ENCODE measurements at regions not wholly inside any gene's neighbourhood (a gene's known extent, or its start where the extent isn't known, plus 50 kb on each side); places are given as distances from the start of the nearest gene placed in this dataset.

GRCh38 chr5:73380710-73381589 is 67.6 kb downstream of the FOXD1 start:
- peaks cover 18% of the 10 kb centered on the region for H3K4me1 ChIP-seq (replicated peaks)
- DNase-seq (ENCODE audit: low read depth in 1 of 2, low spot score in 2 of 2), result no peak
- H3K9me3 ChIP-seq (replicated peaks), result peaks cover 23% of the 10 kb centered on the region
- H3K27me3 ChIP-seq (replicated peaks), result no peaks in the 10 kb centered on the region
- no peaks in the 10 kb centered on the region; the same call in 1 of the 2 replicates for H3K36me3 ChIP-seq
- H3K4me3 ChIP-seq, result no peak overlapping the region
- no peak overlapping the region for H3K27ac ChIP-seq

- Histone ChIP-seq H3K4me1 (replicated peaks) (peaks cover 27% of the 10 kb centered on the region), H3K4me3 (no peak overlapping the region), H3K36me3 (no peaks in the 10 kb centered on the region), H3K27me3 (replicated peaks) (no peaks in the 10 kb centered on the region), H3K9me3 (replicated peaks) (peaks cover 15% of the 10 kb centered on the region), H3K27ac (no peak overlapping the region)
- DNase-seq (ENCODE audit: low read depth in 1 of 2, low spot score in 2 of 2), result no peak
Observed at GRCh38 chr5:73380041-73380440, 68.5 kb downstream of the FOXD1 start.

GRCh38 chr5:73379435-73379834 is 69.1 kb downstream of the FOXD1 start:
- Histone ChIP-seq H3K4me3 (no peak overlapping the region), H3K36me3 (no peaks in the 10 kb centered on the region), H3K9me3 (replicated peaks) (peaks cover 13% of the 10 kb centered on the region), H3K27ac (no peak overlapping the region), H3K4me1 (replicated peaks) (peaks cover 33% of the 10 kb centered on the region), H3K27me3 (replicated peaks) (no peaks in the 10 kb centered on the region)
- DNase-seq (ENCODE audit: low read depth in 1 of 2, low spot score in 2 of 2), result no peak

GRCh38 chr5:73378765-73379164 is 69.8 kb downstream of the FOXD1 start:
- Histone ChIP-seq H3K27me3 (replicated peaks) (no peaks in the 10 kb centered on the region), H3K4me3 (no peak overlapping the region), H3K9me3 (replicated peaks) (peaks cover 9% of the 10 kb centered on the region), H3K4me1 (replicated peaks) (peaks cover 40% of the 10 kb centered on the region), H3K27ac (no peak overlapping the region), H3K36me3 (no peaks in the 10 kb centered on the region)
- DNase-seq (ENCODE audit: low read depth in 1 of 2, low spot score in 2 of 2), result no peak

- no peak overlapping the region for H3K4me3 ChIP-seq
- DNase-seq (ENCODE audit: low read depth in 1 of 2, low spot score in 2 of 2), result no peak
- H3K9me3 ChIP-seq (replicated peaks), result peaks cover 4% of the 10 kb centered on the region
- H3K27ac ChIP-seq, result no peak overlapping the region
- H3K27me3 ChIP-seq (replicated peaks), result no peaks in the 10 kb centered on the region
- peaks cover 47% of the 10 kb centered on the region for H3K4me1 ChIP-seq (replicated peaks)
- H3K36me3 ChIP-seq, result no peaks in the 10 kb centered on the region
Observed at GRCh38 chr5:73378070-73378469, 70.5 kb downstream of the FOXD1 start.

GRCh38 chr5:73376618-73377170 is 71.9 kb downstream of the FOXD1 start:
- no peak for DNase-seq (ENCODE audit: low read depth in 1 of 2, low spot score in 2 of 2)
- Histone ChIP-seq H3K27me3 (replicated peaks) (no peaks in the 10 kb centered on the region), H3K4me1 (replicated peaks) (peaks cover 53% of the 10 kb centered on the region), H3K9me3 (replicated peaks) (peaks cover 3% of the 10 kb centered on the region), H3K36me3 (no peaks in the 10 kb centered on the region), H3K4me3 (no peak overlapping the region), H3K27ac (peak overlapping the region; percentile 7; the same call in 1 of the 2 replicates)

GRCh38 chr5:73375949-73376348 is 72.6 kb downstream of the FOXD1 start:
- H3K9me3 ChIP-seq (replicated peaks), result no peaks in the 10 kb centered on the region
- DNase-seq (ENCODE audit: low read depth in 1 of 2, low spot score in 2 of 2), result no peak
- peaks cover 61% of the 10 kb centered on the region for H3K4me1 ChIP-seq (replicated peaks)
- H3K4me3 ChIP-seq, result no peak overlapping the region
- H3K27ac ChIP-seq, result peak overlapping the region; percentile 78; the same call in 1 of the 2 replicates
- no peaks in the 10 kb centered on the region for H3K27me3 ChIP-seq (replicated peaks)
- no peaks in the 10 kb centered on the region for H3K36me3 ChIP-seq

GRCh38 chr5:73375191-73375545 is 73.4 kb downstream of the FOXD1 start:
- no peak for DNase-seq (ENCODE audit: low read depth in 1 of 2, low spot score in 2 of 2)
- H3K9me3 ChIP-seq (replicated peaks), result no peaks in the 10 kb centered on the region
- no peak overlapping the region for H3K4me3 ChIP-seq
- H3K27ac ChIP-seq, result peak overlapping the region; percentile 78
- peaks cover 68% of the 10 kb centered on the region for H3K4me1 ChIP-seq (replicated peaks)
- H3K27me3 ChIP-seq (replicated peaks), result no peaks in the 10 kb centered on the region
- no peaks in the 10 kb centered on the region for H3K36me3 ChIP-seq

- peak in 1 of 2 experiments; percentile 62 for DNase-seq (ENCODE audit: low read depth in 1 of 2, low spot score in 2 of 2)
- no peak overlapping the region for H3K4me3 ChIP-seq
- peaks cover 74% of the 10 kb centered on the region for H3K4me1 ChIP-seq (replicated peaks)
- peak overlapping the region; percentile 78 for H3K27ac ChIP-seq
- H3K9me3 ChIP-seq (replicated peaks), result no peaks in the 10 kb centered on the region
- no peaks in the 10 kb centered on the region for H3K27me3 ChIP-seq (replicated peaks)
- no peaks in the 10 kb centered on the region for H3K36me3 ChIP-seq
Observed at GRCh38 chr5:73374520-73375190, 73.9 kb downstream of the FOXD1 start.

GRCh38 chr5:73373814-73374510 is 74.6 kb downstream of the FOXD1 start:
- H3K4me1 ChIP-seq (replicated peaks), result peaks cover 79% of the 10 kb centered on the region
- no peak overlapping the region for H3K4me3 ChIP-seq
- H3K9me3 ChIP-seq (replicated peaks), result no peaks in the 10 kb centered on the region
- H3K27me3 ChIP-seq (replicated peaks), result no peaks in the 10 kb centered on the region
- no peak for DNase-seq (ENCODE audit: low read depth in 1 of 2, low spot score in 2 of 2)
- H3K27ac ChIP-seq, result peak overlapping the region; percentile 78
- H3K36me3 ChIP-seq, result no peaks in the 10 kb centered on the region

GRCh38 chr5:73370640-73371583 is 77.7 kb downstream of the FOXD1 start:
- Histone ChIP-seq H3K4me1 (replicated peaks) (peaks cover 76% of the 10 kb centered on the region), H3K9me3 (replicated peaks) (no peaks in the 10 kb centered on the region), H3K4me3 (no peak overlapping the region), H3K27ac (peak overlapping the region; percentile 95), H3K27me3 (replicated peaks) (no peaks in the 10 kb centered on the region), H3K36me3 (no peaks in the 10 kb centered on the region)
- peak; percentile 93 to 94 for DNase-seq (ENCODE audit: low read depth in 1 of 2, low spot score in 2 of 2)

GRCh38 chr5:73370095-73370494 is 78.5 kb downstream of the FOXD1 start:
- Histone ChIP-seq H3K36me3 (no peaks in the 10 kb centered on the region), H3K27me3 (replicated peaks) (no peaks in the 10 kb centered on the region), H3K4me1 (replicated peaks) (peaks cover 74% of the 10 kb centered on the region), H3K9me3 (replicated peaks) (no peaks in the 10 kb centered on the region), H3K4me3 (no peak overlapping the region), H3K27ac (peak overlapping the region; percentile 95)
- DNase-seq (ENCODE audit: low read depth in 1 of 2, low spot score in 2 of 2), result no peak

- no peak overlapping the region for H3K4me3 ChIP-seq
- H3K27ac ChIP-seq, result no peak overlapping the region
- peaks cover 74% of the 10 kb centered on the region for H3K4me1 ChIP-seq (replicated peaks)
- H3K36me3 ChIP-seq, result no peaks in the 10 kb centered on the region
- no peak for DNase-seq (ENCODE audit: low read depth in 1 of 2, low spot score in 2 of 2)
- H3K9me3 ChIP-seq (replicated peaks), result no peaks in the 10 kb centered on the region
- H3K27me3 ChIP-seq (replicated peaks), result no peaks in the 10 kb centered on the region
Observed at GRCh38 chr5:73369278-73369677, 79.3 kb downstream of the FOXD1 start.

Measured in SJSA1 (cell line).